DND-41 (cell line): ENCODE measurements at regions not wholly inside any gene's neighbourhood (a gene's known extent, or its start where the extent isn't known, plus 50 kb on each side); places are given as distances from the start of the nearest gene placed in this dataset.
A peak's percentile ranks its signal among the peaks of the same experiment; 100 is the strongest.

Experiments used
- ATAC-seq: fragments of 200-7000 bp; cut with Tn5 transposase; 3 replicates; pipeline ENCODE4 v1.9.1; 2021; ENCODE audit warnings: low read depth; ENCODE audit not compliant: insufficient read depth
- DNase-seq: peaks from one replicate; pipeline ENCODE4 v3.0.0-alpha.2; 2020
- H2AFZ ChIP-seq: 2 replicates; pipeline ENCODE4 v1.6.0; 2012; ENCODE audit warnings: low read depth, low read length
- H3K27ac ChIP-seq: 2 replicates; pipeline ENCODE4 v1.5.1; 2012; ENCODE audit warnings: low read length, inconsistent platforms
- H3K27me3 ChIP-seq: fragments of 200-600 bp; sonication (generic); 2 replicates; pipeline ENCODE4 v1.6.0; 2012; ENCODE audit warnings: low read length, mild to moderate bottlenecking, inconsistent platforms; ENCODE audit not compliant: insufficient read depth, poor library complexity
- H3K36me3 ChIP-seq: 2 replicates; pipeline ENCODE4 v1.5.1; 2012; ENCODE audit warnings: low read length, inconsistent platforms; ENCODE audit not compliant: insufficient read depth
- H3K4me1 ChIP-seq: 2 replicates; pipeline ENCODE4 v1.5.1; 2012; ENCODE audit warnings: mild to moderate bottlenecking, low read length; ENCODE audit not compliant: insufficient read depth
- H3K4me2 ChIP-seq: 2 replicates; pipeline ENCODE4 v1.6.0; 2012; ENCODE audit warnings: mild to moderate bottlenecking, moderate library complexity, low read length, inconsistent platforms; ENCODE audit not compliant: insufficient read depth
- H3K4me3 ChIP-seq, 2 experiments: fragments of 200-600 bp in 1 of 2; shearing (Covaris generic) in 1 of 2; 2 replicates each; pipeline ENCODE4 v1.5.1; 2012 to 2016; ENCODE audit warnings: inconsistent platforms in 2 of 2, low read length in 2 of 2, mild to moderate bottlenecking in 2 of 2, low read depth in 1 of 2, moderate library complexity in 1 of 2
- H3K79me2 ChIP-seq: 2 replicates; pipeline ENCODE4 v1.6.0; 2012; ENCODE audit warnings: low read length, inconsistent platforms; ENCODE audit not compliant: insufficient read depth
- H3K9ac ChIP-seq: 2 replicates; pipeline ENCODE4 v1.6.0; 2012; ENCODE audit warnings: low read depth, mild to moderate bottlenecking, inconsistent platforms, low read length, moderate library complexity
- H3K9me3 ChIP-seq: 2 replicates; pipeline ENCODE4 v1.5.1; 2012; ENCODE audit warnings: low read length, moderate library complexity, mild to moderate bottlenecking, inconsistent platforms; ENCODE audit not compliant: insufficient read depth, severe bottlenecking
- H4K20me1 ChIP-seq: 2 replicates; pipeline ENCODE4 v1.6.0; 2012; ENCODE audit warnings: low read length; ENCODE audit not compliant: insufficient read depth
- CTCF ChIP-seq: IDR thresholded peaks from 2 replicates; pipeline ENCODE4 v1.5.1; 2012; ENCODE audit warnings: borderline replicate concordance, low read length, moderate library complexity, mild to moderate bottlenecking; ENCODE audit not compliant: poor library complexity, severe bottlenecking; ENCODE audit errors: extremely low read depth
- EZH2 ChIP-seq: IDR thresholded peaks from 3 replicates; pipeline ENCODE4 v1.6.1; 2012; ENCODE audit warnings: borderline replicate concordance, low read depth, mild to moderate bottlenecking, moderate library complexity, low read length, inconsistent platforms; ENCODE audit not compliant: severe bottlenecking

GRCh38 chr2:196468394-196468793 is 171.1 kb upstream of the CCDC150 start:
- no peak for ATAC-seq
- Histone ChIP-seq H3K36me3 (no peaks in the 10 kb centered on the region), H3K4me2 (no peak overlapping the region), H3K4me1 (no peaks in the 10 kb centered on the region), H3K27ac (no peak overlapping the region), H4K20me1 (no peaks in the 10 kb centered on the region), H3K27me3 (no peaks in the 10 kb centered on the region), H3K79me2 (no peaks in the 10 kb centered on the region), H3K4me3 (no peak overlapping the region), H3K9ac (no peak overlapping the region), H3K9me3 (no peaks in the 10 kb centered on the region), H2AFZ (no peak overlapping the region)
- TF ChIP-seq EZH2 (no peak), CTCF (peak; percentile 30)
- DNase-seq = no peak

- Histone ChIP-seq H2AFZ (no peak overlapping the region), H3K4me2 (no peak overlapping the region), H3K4me1 (no peaks in the 10 kb centered on the region), H3K9ac (no peak overlapping the region), H4K20me1 (no peaks in the 10 kb centered on the region), H3K36me3 (no peaks in the 10 kb centered on the region), H3K27me3 (no peaks in the 10 kb centered on the region), H3K9me3 (no peaks in the 10 kb centered on the region), H3K79me2 (no peaks in the 10 kb centered on the region), H3K4me3 (no peak overlapping the region), H3K27ac (no peak overlapping the region)
- no peak for DNase-seq
- ATAC-seq = no peak
- TF ChIP-seq EZH2 (no peak), CTCF (no peak)
Observed at GRCh38 chr2:196473617-196474016, 165.9 kb upstream of the CCDC150 start.

GRCh38 chr2:196475611-196476010 is 163.9 kb upstream of the CCDC150 start:
- no peaks in the 10 kb centered on the region for H3K79me2 ChIP-seq
- no peak overlapping the region for H3K9ac ChIP-seq
- no peaks in the 10 kb centered on the region for H3K27me3 ChIP-seq
- no peak overlapping the region for H3K27ac ChIP-seq
- H2AFZ ChIP-seq = no peak overlapping the region
- ATAC-seq = no peak
- H3K9me3 ChIP-seq = no peaks in the 10 kb centered on the region
- TF ChIP-seq EZH2 = no peak
- no peak for TF ChIP-seq CTCF
- H3K4me1 ChIP-seq = no peaks in the 10 kb centered on the region
- DNase-seq = no peak
- no peak overlapping the region for H3K4me3 ChIP-seq
- no peaks in the 10 kb centered on the region for H4K20me1 ChIP-seq
- no peak overlapping the region for H3K4me2 ChIP-seq
- H3K36me3 ChIP-seq = no peaks in the 10 kb centered on the region

- Histone ChIP-seq H3K36me3 (no peaks in the 10 kb centered on the region), H3K4me3 (no peak overlapping the region), H3K4me2 (no peak overlapping the region), H3K27ac (no peak overlapping the region), H2AFZ (no peak overlapping the region), H3K9ac (no peak overlapping the region), H3K27me3 (no peaks in the 10 kb centered on the region), H3K9me3 (no peaks in the 10 kb centered on the region), H3K4me1 (no peaks in the 10 kb centered on the region), H4K20me1 (no peaks in the 10 kb centered on the region), H3K79me2 (no peaks in the 10 kb centered on the region)
- ATAC-seq (no peak), DNase-seq (no peak)
- TF ChIP-seq CTCF (no peak), EZH2 (no peak)
Observed at GRCh38 chr2:196478588-196478987, 160.9 kb upstream of the CCDC150 start.
